Myocyte (in vitro differentiated cells): ENCODE measurements at regions not wholly inside any gene's neighbourhood (a gene's known extent, or its start where the extent isn't known, plus 50 kb on each side); places are given as distances from the start of the nearest gene placed in this dataset.
"Not testable (repeated sequence)": the region's sequence is repeated elsewhere in the genome, so short reads cannot be mapped to it uniquely, and the experiment has no call there.

Experiments
- DNase-seq: peaks from one replicate; pipeline ENCODE4 v3.0.0-alpha.2; 2012; ENCODE audit warnings: low read depth

GRCh38 chr19:37303591-37304171 lies 67.2 kb upstream of the ZNF527 start:
- DNase-seq: peak; percentile 32

- DNase-seq: peak; percentile 47
These were observed 66.6 kb upstream of the ZNF527 start for GRCh38 chr19:37304190-37304883.

- no peak for DNase-seq
These were observed 66.0 kb upstream of the ZNF527 start for GRCh38 chr19:37304884-37305255.

- DNase-seq: no peak
These were observed 64.4 kb upstream of the ZNF527 start for GRCh38 chr19:37306383-37306963.

GRCh38 chr19:37309834-37310575 lies 60.9 kb upstream of the ZNF527 start:
- DNase-seq: no peak

GRCh38 chr19:37312531-37313334 lies 58.2 kb upstream of the ZNF527 start:
- DNase-seq: not testable (repeated sequence)

GRCh38 chr19:37313335-37313627 lies 57.6 kb upstream of the ZNF527 start:
- no peak for DNase-seq

GRCh38 chr19:37317403-37318209 lies 53.3 kb upstream of the ZNF527 start:
- DNase-seq: peak; percentile 99

- not testable (repeated sequence) for DNase-seq
These were observed 49.9 kb upstream of the ZNF527 start for GRCh38 chr19:37320988-37321387.
